ENCODE measurements at regions not wholly inside any gene's neighbourhood (a gene's known extent, or its start where the extent isn't known, plus 50 kb on each side); places are given as distances from the start of the nearest gene placed in this dataset.

GRCh38 chr6:105800398-105800797 lies 285.7 kb upstream of the PRDM1 start:
- Mint-ChIP-seq H3K27ac (no peak overlapping the region), H3K9me3 (no peaks in the 10 kb centered on the region), H3K27me3 (no peaks in the 10 kb centered on the region), H3K36me3 (no peaks in the 10 kb centered on the region), H3K4me1 (peaks cover 9% of the 10 kb centered on the region), H3K4me3 (no peak overlapping the region)

GRCh38 chr6:105799056-105799455 lies 287.1 kb upstream of the PRDM1 start:
- H3K4me1 Mint-ChIP-seq: peaks cover 23% of the 10 kb centered on the region
- no peaks in the 10 kb centered on the region for H3K36me3 Mint-ChIP-seq
- H3K27me3 Mint-ChIP-seq: no peaks in the 10 kb centered on the region
- no peak overlapping the region for H3K4me3 Mint-ChIP-seq
- no peaks in the 10 kb centered on the region for H3K9me3 Mint-ChIP-seq
- no peak overlapping the region for H3K27ac Mint-ChIP-seq

- no peak overlapping the region for H3K4me3 Mint-ChIP-seq
- no peaks in the 10 kb centered on the region for H3K27me3 Mint-ChIP-seq
- no peak overlapping the region for H3K27ac Mint-ChIP-seq
- peaks cover 33% of the 10 kb centered on the region for H3K4me1 Mint-ChIP-seq
- H3K36me3 Mint-ChIP-seq: no peaks in the 10 kb centered on the region
- no peaks in the 10 kb centered on the region for H3K9me3 Mint-ChIP-seq
Observed at GRCh38 chr6:105797983-105798453, 288.1 kb upstream of the PRDM1 start.

- Mint-ChIP-seq H3K9me3 (no peaks in the 10 kb centered on the region), H3K27ac (no peak overlapping the region), H3K36me3 (no peaks in the 10 kb centered on the region), H3K4me1 (peaks cover 37% of the 10 kb centered on the region), H3K27me3 (no peaks in the 10 kb centered on the region), H3K4me3 (no peak overlapping the region)
Observed at GRCh38 chr6:105797286-105797979, 288.7 kb upstream of the PRDM1 start.

GRCh38 chr6:105795913-105796517 lies 290.1 kb upstream of the PRDM1 start:
- no peak overlapping the region for H3K4me3 Mint-ChIP-seq
- H3K9me3 Mint-ChIP-seq: no peaks in the 10 kb centered on the region
- H3K4me1 Mint-ChIP-seq: peaks cover 51% of the 10 kb centered on the region
- H3K27me3 Mint-ChIP-seq: no peaks in the 10 kb centered on the region
- H3K36me3 Mint-ChIP-seq: no peaks in the 10 kb centered on the region
- no peak overlapping the region for H3K27ac Mint-ChIP-seq

- H3K4me3 Mint-ChIP-seq: no peak overlapping the region
- no peaks in the 10 kb centered on the region for H3K27me3 Mint-ChIP-seq
- peaks cover 51% of the 10 kb centered on the region for H3K4me1 Mint-ChIP-seq
- H3K36me3 Mint-ChIP-seq: no peaks in the 10 kb centered on the region
- H3K9me3 Mint-ChIP-seq: no peaks in the 10 kb centered on the region
- H3K27ac Mint-ChIP-seq: no peak overlapping the region
Observed at GRCh38 chr6:105795366-105795765, 290.8 kb upstream of the PRDM1 start.

GRCh38 chr6:105794870-105795269 lies 291.3 kb upstream of the PRDM1 start:
- Mint-ChIP-seq H3K4me1 (peaks cover 51% of the 10 kb centered on the region), H3K9me3 (no peaks in the 10 kb centered on the region), H3K27ac (peak overlapping the region; percentile 86), H3K36me3 (no peaks in the 10 kb centered on the region), H3K27me3 (no peaks in the 10 kb centered on the region), H3K4me3 (no peak overlapping the region)

GRCh38 chr6:105794239-105794638 lies 291.9 kb upstream of the PRDM1 start:
- Mint-ChIP-seq H3K36me3 (no peaks in the 10 kb centered on the region), H3K4me1 (peaks cover 51% of the 10 kb centered on the region), H3K4me3 (peak overlapping the region; percentile 7), H3K9me3 (no peaks in the 10 kb centered on the region), H3K27me3 (no peaks in the 10 kb centered on the region), H3K27ac (peak overlapping the region; percentile 86)

- no peaks in the 10 kb centered on the region for H3K9me3 Mint-ChIP-seq
- H3K4me1 Mint-ChIP-seq: peaks cover 51% of the 10 kb centered on the region
- H3K4me3 Mint-ChIP-seq: no peak overlapping the region
- no peaks in the 10 kb centered on the region for H3K27me3 Mint-ChIP-seq
- H3K27ac Mint-ChIP-seq: no peak overlapping the region
- H3K36me3 Mint-ChIP-seq: no peaks in the 10 kb centered on the region
Observed at GRCh38 chr6:105793130-105793529, 293.0 kb upstream of the PRDM1 start.

- peaks cover 51% of the 10 kb centered on the region for H3K4me1 Mint-ChIP-seq
- H3K27me3 Mint-ChIP-seq: no peaks in the 10 kb centered on the region
- peak overlapping the region; percentile 2 for H3K27ac Mint-ChIP-seq
- H3K4me3 Mint-ChIP-seq: no peak overlapping the region
- no peaks in the 10 kb centered on the region for H3K9me3 Mint-ChIP-seq
- H3K36me3 Mint-ChIP-seq: no peaks in the 10 kb centered on the region
Observed at GRCh38 chr6:105791583-105792318, 294.4 kb upstream of the PRDM1 start.

- Mint-ChIP-seq H3K4me1 (peaks cover 50% of the 10 kb centered on the region), H3K27ac (no peak overlapping the region)
Observed at GRCh38 chr6:105791179-105791578, 295.0 kb upstream of the PRDM1 start.

GRCh38 chr6:105790635-105791034 lies 295.5 kb upstream of the PRDM1 start:
- no peaks in the 10 kb centered on the region for H3K36me3 Mint-ChIP-seq
- H3K27ac Mint-ChIP-seq: no peak overlapping the region
- H3K4me1 Mint-ChIP-seq: peaks cover 48% of the 10 kb centered on the region
- H3K4me3 Mint-ChIP-seq: no peak overlapping the region
- no peaks in the 10 kb centered on the region for H3K27me3 Mint-ChIP-seq
- H3K9me3 Mint-ChIP-seq: no peaks in the 10 kb centered on the region

More at GRCh38 chr6:105791179-105791578, 295.0 kb upstream of the PRDM1 start:
- H3K36me3 Mint-ChIP-seq: no peaks in the 10 kb centered on the region
- no peaks in the 10 kb centered on the region for H3K9me3 Mint-ChIP-seq
- no peak overlapping the region for H3K4me3 Mint-ChIP-seq
- H3K27me3 Mint-ChIP-seq: no peaks in the 10 kb centered on the region

GRCh38 chr6:105789935-105790334 lies 296.2 kb upstream of the PRDM1 start:
- H3K36me3 Mint-ChIP-seq: no peaks in the 10 kb centered on the region
- peaks cover 48% of the 10 kb centered on the region for H3K4me1 Mint-ChIP-seq
- no peaks in the 10 kb centered on the region for H3K9me3 Mint-ChIP-seq
- H3K27ac Mint-ChIP-seq: no peak overlapping the region
- no peak overlapping the region for H3K4me3 Mint-ChIP-seq
- H3K27me3 Mint-ChIP-seq: no peaks in the 10 kb centered on the region

GRCh38 chr6:105787747-105788146 lies 298.4 kb upstream of the PRDM1 start:
- no peaks in the 10 kb centered on the region for H3K27me3 Mint-ChIP-seq
- H3K4me1 Mint-ChIP-seq: peaks cover 45% of the 10 kb centered on the region
- H3K9me3 Mint-ChIP-seq: no peaks in the 10 kb centered on the region
- H3K27ac Mint-ChIP-seq: no peak overlapping the region
- no peak overlapping the region for H3K4me3 Mint-ChIP-seq
- H3K36me3 Mint-ChIP-seq: no peaks in the 10 kb centered on the region

GRCh38 chr6:105786890-105787655 lies 299.1 kb upstream of the PRDM1 start:
- Mint-ChIP-seq H3K9me3 (no peaks in the 10 kb centered on the region), H3K4me3 (no peak overlapping the region), H3K4me1 (peaks cover 47% of the 10 kb centered on the region), H3K27me3 (no peaks in the 10 kb centered on the region), H3K27ac (no peak overlapping the region), H3K36me3 (no peaks in the 10 kb centered on the region)

All from activated naive CD4-positive, alpha-beta T cell treated with anti-CD3 and anti-CD28 coated beads, Interleukin-2, amount 50 U/mL, for 24 hours (primary cell).